Right lobe of liver (tissue), 4 donors: ENCODE measurements at regions not wholly inside any gene's neighbourhood (a gene's known extent, or its start where the extent isn't known, plus 50 kb on each side); places are given as distances from the start of the nearest gene placed in this dataset.

Experiments used
- POLR2A ChIP-seq: fragments of 450-650 bp; IDR thresholded peaks from one replicate; pipeline ENCODE4 v1.6.1; 2017; ENCODE audit warnings: antibody characterized with exemption, mild to moderate bottlenecking
- TF ChIP-seq, protein P1 (sequence below), 4 donors: fragments of 200-600 bp in 3 of 4; fragments of 450-650 bp in 1 of 4; IDR thresholded peaks; one replicate each; pipeline versions ENCODE4 v1.5.1 to v1.8.0; 2016 to 2022; ENCODE audit warnings: antibody characterized with exemption in 4 of 4, mild to moderate bottlenecking in 2 of 4
- donor health status: DM: no; HTN: no; CAD: no.
- donor health status: DM: no; HTN: no; CAD: no.
- donor health status: DM: no; HTN: yes; CAD: no.

DNA sequence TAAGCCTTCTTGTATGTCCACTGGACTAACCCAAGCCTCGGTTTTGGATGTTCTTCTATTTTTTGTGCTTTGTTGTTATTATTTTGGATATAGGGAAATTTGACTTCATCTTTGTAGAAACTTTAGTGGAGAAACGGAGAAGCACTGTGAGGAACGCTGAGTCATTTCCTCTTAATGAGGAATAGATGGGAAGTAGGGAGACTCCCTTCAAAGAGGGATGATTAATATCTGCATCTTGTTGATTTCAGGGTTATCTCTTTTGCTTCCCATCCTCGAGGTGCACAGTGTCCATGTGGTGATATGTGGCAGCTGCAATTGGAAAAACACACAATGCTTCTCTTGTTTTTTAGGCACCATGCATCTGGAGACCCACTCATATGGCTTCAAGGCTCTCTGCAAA is 1147.9 kb downstream of the NLGN4X start:
- TF ChIP-seq, protein P1, sequence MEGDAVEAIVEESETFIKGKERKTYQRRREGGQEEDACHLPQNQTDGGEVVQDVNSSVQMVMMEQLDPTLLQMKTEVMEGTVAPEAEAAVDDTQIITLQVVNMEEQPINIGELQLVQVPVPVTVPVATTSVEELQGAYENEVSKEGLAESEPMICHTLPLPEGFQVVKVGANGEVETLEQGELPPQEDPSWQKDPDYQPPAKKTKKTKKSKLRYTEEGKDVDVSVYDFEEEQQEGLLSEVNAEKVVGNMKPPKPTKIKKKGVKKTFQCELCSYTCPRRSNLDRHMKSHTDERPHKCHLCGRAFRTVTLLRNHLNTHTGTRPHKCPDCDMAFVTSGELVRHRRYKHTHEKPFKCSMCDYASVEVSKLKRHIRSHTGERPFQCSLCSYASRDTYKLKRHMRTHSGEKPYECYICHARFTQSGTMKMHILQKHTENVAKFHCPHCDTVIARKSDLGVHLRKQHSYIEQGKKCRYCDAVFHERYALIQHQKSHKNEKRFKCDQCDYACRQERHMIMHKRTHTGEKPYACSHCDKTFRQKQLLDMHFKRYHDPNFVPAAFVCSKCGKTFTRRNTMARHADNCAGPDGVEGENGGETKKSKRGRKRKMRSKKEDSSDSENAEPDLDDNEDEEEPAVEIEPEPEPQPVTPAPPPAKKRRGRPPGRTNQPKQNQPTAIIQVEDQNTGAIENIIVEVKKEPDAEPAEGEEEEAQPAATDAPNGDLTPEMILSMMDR (IDR thresholded peaks at IDR 0.05): no peak
- TF ChIP-seq POLR2A: no peak
